Peyer's patch (tissue), 4 donors: ENCODE measurements at regions not wholly inside any gene's neighbourhood (a gene's known extent, or its start where the extent isn't known, plus 50 kb on each side); places are given as distances from the start of the nearest gene placed in this dataset.
"Not testable (repeated sequence)": the region's sequence is repeated elsewhere in the genome, so short reads cannot be mapped to it uniquely, and the experiment has no call there.

Experiments used
- DNase-seq, 3 donors: peaks; one replicate each; pipeline ENCODE4 v3.0.0-alpha.2; 2017 to 2019
- H3K27ac ChIP-seq, 4 donors: fragments of 200-600 bp; sonication (generic); one replicate each; pipeline ENCODE4 v1.5.1; 2016 to 2019
- H3K27me3 ChIP-seq, 2 donors: fragments of 200-600 bp; sonication (generic); one replicate each; pipeline ENCODE4 v1.5.1; 2019
- H3K36me3 ChIP-seq, 3 donors: fragments of 200-600 bp; sonication (generic); one replicate each; pipeline ENCODE4 v1.5.1; 2016 to 2019
- H3K4me1 ChIP-seq, 4 donors: fragments of 200-600 bp; sonication (generic); one replicate each; pipeline ENCODE4 v1.5.1; 2016 to 2019
- H3K4me3 ChIP-seq, 4 donors: fragments of 200-600 bp; sonication (generic); 1 replicate in 3 of 4; 2 replicates in 1 of 4; pipeline ENCODE4 v1.5.1; 2016 to 2019; ENCODE audit warnings: mild to moderate bottlenecking in 1 of 4
- H3K9me3 ChIP-seq, 4 donors: fragments of 200-600 bp; sonication (generic); one replicate each; pipeline ENCODE4 v1.5.1; 2016 to 2019; ENCODE audit warnings: mild to moderate bottlenecking in 1 of 4
- CTCF ChIP-seq, 6 experiments: fragments of 450-650 bp in 4 of 6; fragments of 200-600 bp in 2 of 6; sonication (generic) in 1 of 6; IDR thresholded peaks; one replicate each; pipeline ENCODE4 v1.5.1; 2017 to 2019; ENCODE audit warnings: antibody characterized with exemption in 6 of 6, mild to moderate bottlenecking in 3 of 6, moderate library complexity in 1 of 6
- POLR2A ChIP-seq, 2 donors: fragments of 450-650 bp; IDR thresholded peaks; one replicate each; pipeline ENCODE4 v1.5.1; 2017; ENCODE audit warnings: antibody characterized with exemption in 2 of 2, mild to moderate bottlenecking in 2 of 2, moderate library complexity in 2 of 2

- no peak for DNase-seq
- Histone ChIP-seq H3K9me3 (no peaks in the 10 kb centered on the region), H3K27ac (no peak overlapping the region), H3K4me3 (no peak overlapping the region), H3K4me1 (no peaks in the 10 kb centered on the region), H3K36me3 (no peaks in the 10 kb centered on the region), H3K27me3 (no peaks in the 10 kb centered on the region)
- TF ChIP-seq CTCF (IDR thresholded peaks at IDR 0.05), result no peak
- TF ChIP-seq POLR2A (IDR thresholded peaks at IDR 0.05), result no peak
Observed at GRCh38 chr7:8885480-8886000, 452.1 kb downstream of the NXPH1 start.

DNA sequence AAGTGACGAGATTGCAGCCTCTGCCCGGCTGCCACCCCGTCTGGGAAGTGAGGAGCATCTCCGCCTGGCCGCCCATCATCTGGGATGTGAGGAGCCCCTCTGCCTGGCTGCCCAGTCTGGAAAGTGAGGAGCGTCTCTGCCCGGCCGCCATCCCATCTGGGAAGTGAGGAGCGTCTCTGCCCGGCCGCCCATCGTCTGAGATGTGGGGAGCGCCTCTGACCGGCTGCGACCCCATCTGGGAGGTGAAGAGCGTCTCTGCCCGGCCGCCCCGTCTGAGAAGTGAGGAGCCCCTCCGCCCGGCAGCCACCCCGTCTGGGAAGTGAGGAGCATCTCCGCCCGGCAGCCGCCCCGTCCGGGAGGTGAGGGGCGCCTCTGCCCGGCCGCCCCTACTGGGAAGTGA, 456.9 kb downstream of the NXPH1 start:
- H3K27ac ChIP-seq, H3K36me3 ChIP-seq, H3K4me1 ChIP-seq, H3K9me3 ChIP-seq, DNase-seq, H3K4me3 ChIP-seq, H3K27me3 ChIP-seq: not testable (repeated sequence)

- TF ChIP-seq CTCF (IDR thresholded peaks at IDR 0.05) (no peak), POLR2A (IDR thresholded peaks at IDR 0.05) (no peak)
- Histone ChIP-seq H3K27me3 (no peaks in the 10 kb centered on the region), H3K4me1 (no peaks in the 10 kb centered on the region), H3K4me3 (no peak overlapping the region), H3K9me3 (no peaks in the 10 kb centered on the region), H3K36me3 (no peaks in the 10 kb centered on the region), H3K27ac (no peak overlapping the region)
- DNase-seq, result no peak
Observed at GRCh38 chr7:8893775-8894174, 460.4 kb downstream of the NXPH1 start.

DNA sequence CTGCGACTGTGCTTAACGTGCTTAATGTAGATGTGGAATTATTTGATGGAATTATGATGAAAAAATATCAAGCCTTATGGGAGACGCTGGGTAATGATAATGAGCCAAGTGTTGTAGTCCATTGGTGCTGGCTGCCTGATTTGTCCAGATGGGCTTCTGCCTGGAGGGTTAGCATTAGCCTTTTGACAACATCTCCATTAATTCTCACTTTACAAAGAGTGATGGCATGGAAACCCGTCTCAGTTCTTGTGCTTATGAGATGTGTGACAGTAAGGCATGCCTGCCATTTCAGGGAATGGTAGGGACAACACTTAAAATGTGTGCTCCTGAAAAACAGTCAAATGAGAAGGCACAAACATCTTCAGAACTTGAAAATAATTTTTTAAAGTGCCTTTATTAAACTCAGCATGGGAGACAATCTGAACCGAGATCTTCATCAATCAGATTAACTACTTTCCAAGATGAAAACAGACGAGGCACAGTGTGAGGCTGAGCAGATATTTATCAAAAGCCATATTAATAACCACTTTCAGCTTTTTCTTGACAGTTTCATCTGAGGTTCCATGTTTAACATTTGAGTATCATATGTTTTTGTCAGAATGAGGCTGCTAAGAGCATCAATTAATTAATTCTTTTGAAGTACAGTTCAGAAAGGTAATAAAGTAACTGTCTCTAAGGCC, 473.1 kb downstream of the NXPH1 start:
- no peak overlapping the region for H3K4me3 ChIP-seq
- no peak overlapping the region for H3K27ac ChIP-seq
- no peaks in the 10 kb centered on the region for H3K4me1 ChIP-seq
- TF ChIP-seq POLR2A (IDR thresholded peaks at IDR 0.05) (no peak), CTCF (IDR thresholded peaks at IDR 0.05) (no peak)
- H3K9me3 ChIP-seq, result no peaks in the 10 kb centered on the region
- no peaks in the 10 kb centered on the region for H3K27me3 ChIP-seq
- H3K36me3 ChIP-seq, result no peaks in the 10 kb centered on the region
- no peak for DNase-seq

DNA sequence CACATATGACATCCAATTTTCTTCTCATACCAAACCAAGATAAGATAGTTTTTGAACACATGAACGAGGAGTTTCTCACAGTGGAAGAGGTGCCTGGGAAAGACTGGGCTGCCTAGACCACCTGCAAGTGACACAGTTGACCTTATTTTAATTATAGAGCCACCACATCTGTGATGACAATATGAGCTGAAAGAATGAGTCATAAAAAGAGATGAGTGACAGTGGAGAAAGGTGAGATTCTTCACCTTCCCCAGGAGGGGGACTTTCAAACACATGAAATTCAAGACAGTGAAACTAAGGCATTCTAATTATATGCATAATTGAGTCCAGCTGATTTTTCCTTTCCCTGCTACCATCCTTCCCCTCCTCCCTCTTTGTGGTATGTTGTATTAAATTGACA, 475.5 kb downstream of the NXPH1 start:
- no peak overlapping the region for H3K27ac ChIP-seq
- H3K4me1 ChIP-seq, result no peaks in the 10 kb centered on the region
- no peak for DNase-seq
- H3K4me3 ChIP-seq, result no peak overlapping the region
- no peak for TF ChIP-seq POLR2A (IDR thresholded peaks at IDR 0.05)
- TF ChIP-seq CTCF (IDR thresholded peaks at IDR 0.05), result no peak
- H3K36me3 ChIP-seq, result no peaks in the 10 kb centered on the region
- no peaks in the 10 kb centered on the region for H3K9me3 ChIP-seq
- H3K27me3 ChIP-seq, result no peaks in the 10 kb centered on the region

GRCh38 chr7:8913682-8914081, 480.3 kb downstream of the NXPH1 start:
- DNase-seq, result no peak
- Histone ChIP-seq H3K9me3 (no peaks in the 10 kb centered on the region), H3K27me3 (no peaks in the 10 kb centered on the region), H3K36me3 (no peaks in the 10 kb centered on the region), H3K27ac (no peak overlapping the region), H3K4me3 (no peak overlapping the region), H3K4me1 (no peaks in the 10 kb centered on the region)
- TF ChIP-seq CTCF (IDR thresholded peaks at IDR 0.05) (no peak), POLR2A (IDR thresholded peaks at IDR 0.05) (no peak)
